Peyer's patch (tissue), 4 donors: ENCODE measurements at regions not wholly inside any gene's neighbourhood (a gene's known extent, or its start where the extent isn't known, plus 50 kb on each side); places are given as distances from the start of the nearest gene placed in this dataset.

Experiments
- DNase-seq, 3 donors: peaks; one replicate each; pipeline ENCODE4 v3.0.0-alpha.2; 2017 to 2019
- H3K27ac ChIP-seq, 4 donors: fragments of 200-600 bp; sonication (generic); one replicate each; pipeline ENCODE4 v1.5.1; 2016 to 2019
- H3K27me3 ChIP-seq, 2 donors: fragments of 200-600 bp; sonication (generic); one replicate each; pipeline ENCODE4 v1.5.1; 2019
- H3K36me3 ChIP-seq, 3 donors: fragments of 200-600 bp; sonication (generic); one replicate each; pipeline ENCODE4 v1.5.1; 2016 to 2019
- H3K4me1 ChIP-seq, 4 donors: fragments of 200-600 bp; sonication (generic); one replicate each; pipeline ENCODE4 v1.5.1; 2016 to 2019
- H3K4me3 ChIP-seq, 4 donors: fragments of 200-600 bp; sonication (generic); 1 replicate in 3 of 4; 2 replicates in 1 of 4; pipeline ENCODE4 v1.5.1; 2016 to 2019; ENCODE audit warnings: mild to moderate bottlenecking in 1 of 4
- H3K9me3 ChIP-seq, 4 donors: fragments of 200-600 bp; sonication (generic); one replicate each; pipeline ENCODE4 v1.5.1; 2016 to 2019; ENCODE audit warnings: mild to moderate bottlenecking in 1 of 4
- POLR2A ChIP-seq, 2 donors: fragments of 450-650 bp; IDR thresholded peaks; one replicate each; pipeline ENCODE4 v1.5.1; 2017; ENCODE audit warnings: antibody characterized with exemption in 2 of 2, mild to moderate bottlenecking in 2 of 2, moderate library complexity in 2 of 2
- TF ChIP-seq, protein P1 (sequence below), 6 experiments: fragments of 450-650 bp in 4 of 6; fragments of 200-600 bp in 2 of 6; sonication (generic) in 1 of 6; IDR thresholded peaks; one replicate each; pipeline ENCODE4 v1.5.1; 2017 to 2019; ENCODE audit warnings: antibody characterized with exemption in 6 of 6, mild to moderate bottlenecking in 3 of 6, moderate library complexity in 1 of 6

DNA sequence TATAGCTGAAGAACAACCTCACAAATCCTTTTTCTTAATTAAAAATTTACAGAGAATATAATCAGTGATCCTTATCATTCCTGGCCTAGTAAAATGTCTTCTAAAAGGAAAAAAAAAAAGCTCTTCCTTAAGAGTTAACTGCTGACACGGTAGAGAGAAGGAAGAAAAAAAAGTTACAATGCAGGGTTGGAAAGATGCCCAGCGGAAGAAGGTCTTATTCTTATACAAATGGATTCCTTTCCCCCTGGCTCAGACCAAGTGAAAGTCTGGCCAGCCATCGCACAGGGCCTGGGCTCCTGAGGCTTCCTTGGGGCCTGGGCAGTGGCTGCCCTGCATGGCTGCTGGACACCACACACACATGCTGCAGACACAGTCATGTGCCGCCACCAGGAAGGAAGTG, 688.6 kb downstream of the TENT5A start:
- Histone ChIP-seq H3K27ac (no peak overlapping the region), H3K27me3 (no peaks in the 10 kb centered on the region), H3K4me1 (no peaks in the 10 kb centered on the region), H3K4me3 (no peak overlapping the region), H3K36me3 (no peaks in the 10 kb centered on the region), H3K9me3 (no peaks in the 10 kb centered on the region)
- DNase-seq, result no peak
- no peak for TF ChIP-seq POLR2A (IDR thresholded peaks at IDR 0.05)
- TF ChIP-seq, protein P1, sequence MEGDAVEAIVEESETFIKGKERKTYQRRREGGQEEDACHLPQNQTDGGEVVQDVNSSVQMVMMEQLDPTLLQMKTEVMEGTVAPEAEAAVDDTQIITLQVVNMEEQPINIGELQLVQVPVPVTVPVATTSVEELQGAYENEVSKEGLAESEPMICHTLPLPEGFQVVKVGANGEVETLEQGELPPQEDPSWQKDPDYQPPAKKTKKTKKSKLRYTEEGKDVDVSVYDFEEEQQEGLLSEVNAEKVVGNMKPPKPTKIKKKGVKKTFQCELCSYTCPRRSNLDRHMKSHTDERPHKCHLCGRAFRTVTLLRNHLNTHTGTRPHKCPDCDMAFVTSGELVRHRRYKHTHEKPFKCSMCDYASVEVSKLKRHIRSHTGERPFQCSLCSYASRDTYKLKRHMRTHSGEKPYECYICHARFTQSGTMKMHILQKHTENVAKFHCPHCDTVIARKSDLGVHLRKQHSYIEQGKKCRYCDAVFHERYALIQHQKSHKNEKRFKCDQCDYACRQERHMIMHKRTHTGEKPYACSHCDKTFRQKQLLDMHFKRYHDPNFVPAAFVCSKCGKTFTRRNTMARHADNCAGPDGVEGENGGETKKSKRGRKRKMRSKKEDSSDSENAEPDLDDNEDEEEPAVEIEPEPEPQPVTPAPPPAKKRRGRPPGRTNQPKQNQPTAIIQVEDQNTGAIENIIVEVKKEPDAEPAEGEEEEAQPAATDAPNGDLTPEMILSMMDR (IDR thresholded peaks at IDR 0.05), result no peak

DNA sequence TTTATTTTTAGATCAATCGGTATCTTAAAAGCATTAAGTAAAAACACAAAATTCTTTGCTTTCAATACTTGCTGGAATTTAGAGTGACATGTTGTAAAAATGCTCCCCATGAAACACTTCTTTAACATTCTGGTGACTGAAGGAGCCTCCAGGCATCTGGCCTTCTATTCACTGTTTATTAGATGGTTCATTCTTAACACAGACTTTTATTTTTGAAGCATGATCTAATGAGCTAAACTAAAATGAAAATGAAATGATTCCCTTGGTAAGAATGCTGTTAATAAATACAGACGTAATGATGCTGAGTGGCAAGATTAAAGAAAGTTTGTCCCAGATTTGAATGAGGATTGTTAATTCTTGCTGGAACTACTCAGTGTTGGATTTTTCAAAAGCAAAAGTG, 698.4 kb downstream of the TENT5A start:
- no peaks in the 10 kb centered on the region for H3K9me3 ChIP-seq
- H3K4me1 ChIP-seq, result no peaks in the 10 kb centered on the region
- no peak overlapping the region for H3K4me3 ChIP-seq
- TF ChIP-seq, protein P1 (IDR thresholded peaks at IDR 0.05), result no peak
- no peak for TF ChIP-seq POLR2A (IDR thresholded peaks at IDR 0.05)
- H3K27me3 ChIP-seq, result no peaks in the 10 kb centered on the region
- no peak overlapping the region for H3K27ac ChIP-seq
- H3K36me3 ChIP-seq, result no peaks in the 10 kb centered on the region
- DNase-seq, result no peak

DNA sequence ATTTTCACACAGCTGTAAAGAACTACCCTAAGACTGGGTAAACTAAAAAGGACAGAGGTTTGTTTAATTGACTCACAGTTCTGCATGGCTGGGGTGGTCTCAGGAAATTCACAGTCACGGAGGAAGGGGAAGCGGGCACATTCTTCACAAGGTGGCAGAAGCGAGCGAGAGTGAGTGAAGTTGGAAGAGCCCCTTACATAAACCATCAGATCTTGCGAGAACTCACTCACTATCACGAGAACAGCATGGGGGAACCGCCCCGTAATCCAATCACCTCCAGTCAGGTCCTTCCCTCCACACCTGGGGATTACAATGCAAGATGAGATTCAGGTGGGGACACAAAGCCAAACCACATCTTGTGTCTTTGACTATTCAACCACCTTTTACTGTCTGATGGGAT, 700.5 kb downstream of the TENT5A start:
- Histone ChIP-seq H3K9me3 (no peaks in the 10 kb centered on the region), H3K4me1 (no peaks in the 10 kb centered on the region), H3K27ac (no peak overlapping the region), H3K27me3 (no peaks in the 10 kb centered on the region), H3K36me3 (no peaks in the 10 kb centered on the region), H3K4me3 (no peak overlapping the region)
- DNase-seq, result no peak
- TF ChIP-seq, protein P1 (IDR thresholded peaks at IDR 0.05), result no peak
- TF ChIP-seq POLR2A (IDR thresholded peaks at IDR 0.05), result no peak

DNA sequence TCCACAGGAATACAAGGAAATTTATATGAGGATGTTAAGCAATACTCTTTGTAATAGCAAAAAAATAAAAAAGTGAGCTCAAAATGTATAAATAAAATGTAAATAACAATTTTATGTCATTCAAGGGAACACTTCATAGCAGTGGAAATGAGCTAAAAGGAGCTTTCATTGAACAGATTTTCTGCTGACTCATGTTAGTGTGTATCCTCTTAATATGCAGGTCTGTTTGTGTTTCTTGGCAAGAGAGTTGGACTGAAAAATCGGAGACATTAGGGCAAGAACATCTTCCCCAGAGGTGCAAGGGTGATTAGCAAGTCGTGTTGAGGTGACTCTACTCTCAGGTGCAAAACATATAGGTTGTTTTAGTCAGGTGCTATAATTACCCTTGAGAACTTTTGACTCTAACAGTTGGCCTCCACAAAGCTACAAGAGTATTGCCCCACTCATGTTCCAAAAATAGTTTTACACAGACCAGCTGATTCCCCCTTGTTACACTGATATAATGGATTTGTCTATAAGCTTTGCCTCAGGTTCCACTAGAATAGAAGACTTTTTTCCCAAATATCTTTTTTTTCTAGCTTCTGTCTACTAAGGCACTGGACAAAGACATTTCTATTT, 702.9 kb downstream of the TENT5A start:
- H3K36me3 ChIP-seq, result no peaks in the 10 kb centered on the region
- no peaks in the 10 kb centered on the region for H3K9me3 ChIP-seq
- H3K27me3 ChIP-seq, result no peaks in the 10 kb centered on the region
- H3K27ac ChIP-seq, result no peak overlapping the region
- no peaks in the 10 kb centered on the region for H3K4me1 ChIP-seq
- DNase-seq, result no peak
- H3K4me3 ChIP-seq, result no peak overlapping the region
- TF ChIP-seq, protein P1 (IDR thresholded peaks at IDR 0.05), result no peak
- no peak for TF ChIP-seq POLR2A (IDR thresholded peaks at IDR 0.05)

DNA sequence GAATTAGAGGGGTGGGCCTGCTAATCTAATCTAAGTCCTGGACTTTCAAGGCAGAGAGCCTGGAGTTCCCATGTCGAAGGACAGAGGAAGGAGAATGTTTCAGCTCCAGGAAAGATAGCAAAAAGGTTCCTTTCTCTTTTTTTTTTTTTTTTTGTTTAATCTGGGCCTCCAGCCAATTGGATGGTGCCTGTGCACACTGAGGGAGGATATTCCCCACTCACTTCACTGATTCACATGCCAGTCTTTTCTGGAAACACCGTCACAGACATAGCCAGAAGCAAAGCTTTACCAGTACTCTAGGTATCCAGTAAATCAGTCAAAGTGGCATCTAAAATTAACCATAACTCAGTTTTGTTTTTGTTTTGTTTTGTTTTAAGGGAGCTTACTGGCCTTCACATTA, 721.1 kb downstream of the TENT5A start:
- DNase-seq, result no peak
- TF ChIP-seq, protein P1 (IDR thresholded peaks at IDR 0.05), result no peak
- TF ChIP-seq POLR2A (IDR thresholded peaks at IDR 0.05), result no peak

More for the DNA sequence above, 721.1 kb downstream of the TENT5A start:
- Histone ChIP-seq H3K36me3 (no peaks in the 10 kb centered on the region), H3K4me1 (no peaks in the 10 kb centered on the region), H3K4me3 (no peak overlapping the region), H3K27me3 (no peaks in the 10 kb centered on the region), H3K27ac (no peak overlapping the region), H3K9me3 (no peaks in the 10 kb centered on the region)
